CD4-positive, alpha-beta T cell (primary cell): ENCODE measurements at regions not wholly inside any gene's neighbourhood (a gene's known extent, or its start where the extent isn't known, plus 50 kb on each side); places are given as distances from the start of the nearest gene placed in this dataset.

Experiments used
- ATAC-seq: fragments of 200-7000 bp; cut with Tn5 transposase; one replicate; pipeline ENCODE4 v1.10.0; 2022; ENCODE audit warnings: mild to moderate bottlenecking; ENCODE audit not compliant: poor library complexity
- CTCF ChIA-PET: fragments of 350-600 bp; sonication (Branson Sonifier 250); formaldehyde crosslinking; loops from one replicate; lab custom pipeline; 2021; ENCODE audit warnings: antibody characterized with exemption, inconsistent platforms; lab: Charles Lee
- POLR2A ChIA-PET: fragments of 350-600 bp; sonication (Branson Sonifier 250); formaldehyde crosslinking; loops from one replicate; lab custom pipeline; 2021; ENCODE audit warnings: antibody characterized with exemption, inconsistent platforms; lab: Charles Lee
- DNase-seq, 14 experiments: peaks; one replicate each; pipeline ENCODE4 v3.0.0-alpha.2; 2013 to 2020; ENCODE audit warnings: mixed read lengths in 2 of 14
- H3K27ac ChIP-seq, 2 donors: one replicate each; pipeline versions ENCODE4 v1.5.1 to v1.7.0; 2013; ENCODE audit warnings: low read length in 2 of 2, low read depth in 1 of 2, mild to moderate bottlenecking in 1 of 2
- H3K27me3 ChIP-seq, 2 experiments: 1 replicate in 1 of 2; 2 replicates in 1 of 2; pipeline versions ENCODE4 v1.6.1 to v1.7.0; 2013; ENCODE audit warnings: low read length in 2 of 2, control low read depth in 1 of 2, mild to moderate bottlenecking in 1 of 2, moderate library complexity in 1 of 2; ENCODE audit not compliant: insufficient read depth in 2 of 2, control insufficient read depth in 1 of 2
- H3K36me3 ChIP-seq: one replicate; pipeline ENCODE4 v1.6.1; 2013; ENCODE audit warnings: low read length, control low read depth; ENCODE audit not compliant: insufficient read depth
- H3K4me1 ChIP-seq: one replicate; pipeline ENCODE4 v1.6.1; 2013; ENCODE audit warnings: low read length, control low read depth; ENCODE audit not compliant: insufficient read depth
- H3K4me3 ChIP-seq: one replicate; pipeline ENCODE4 v1.5.1; 2013; ENCODE audit warnings: mild to moderate bottlenecking, low read length, moderate library complexity
- H3K9me3 ChIP-seq, 2 experiments: 1 replicate in 1 of 2; 2 replicates in 1 of 2; pipeline versions ENCODE4 v1.6.1 to v1.7.0; 2013; ENCODE audit warnings: low read length in 2 of 2, mild to moderate bottlenecking in 2 of 2, control low read depth in 1 of 2, moderate library complexity in 1 of 2; ENCODE audit not compliant: control insufficient read depth in 1 of 2, insufficient read depth in 1 of 2
- H3K27ac Mint-ChIP-seq: one replicate; pipeline ENCODE4 v1.8.0; 2020; ENCODE audit warnings: mixed read lengths
- H3K27me3 Mint-ChIP-seq: one replicate; pipeline ENCODE4 v1.8.0; 2021; ENCODE audit warnings: mixed read lengths
- H3K36me3 Mint-ChIP-seq: one replicate; pipeline ENCODE4 v1.8.0; 2021; ENCODE audit warnings: low read depth, mixed read lengths
- H3K4me1 Mint-ChIP-seq: one replicate; pipeline ENCODE4 v1.8.0; 2021; ENCODE audit warnings: low read depth, mixed read lengths
- H3K4me3 Mint-ChIP-seq: one replicate; pipeline ENCODE4 v1.8.0; 2020; ENCODE audit warnings: mild to moderate bottlenecking, mixed read lengths
- H3K9me3 Mint-ChIP-seq: one replicate; pipeline ENCODE4 v1.8.0; 2020; ENCODE audit warnings: mixed read lengths
- intact Hi-C, 2 experiments: fragments of 100-400 bp; cut with DNase I in 1 of 2; cut with micrococcal nuclease in 1 of 2; formaldehyde crosslinking; loops; one replicate each; pipeline versions ENCODE4 v1.15.1 to v1.9.0; 2023 to 2025; cut with DNase I, micrococcal nuclease
- TF ChIP-seq, protein P1 (sequence below): fragments of 200-600 bp; IDR thresholded peaks from one replicate; pipeline ENCODE4 v1.8.0; 2022; ENCODE audit warnings: antibody characterized with exemption, mild to moderate bottlenecking

DNA sequence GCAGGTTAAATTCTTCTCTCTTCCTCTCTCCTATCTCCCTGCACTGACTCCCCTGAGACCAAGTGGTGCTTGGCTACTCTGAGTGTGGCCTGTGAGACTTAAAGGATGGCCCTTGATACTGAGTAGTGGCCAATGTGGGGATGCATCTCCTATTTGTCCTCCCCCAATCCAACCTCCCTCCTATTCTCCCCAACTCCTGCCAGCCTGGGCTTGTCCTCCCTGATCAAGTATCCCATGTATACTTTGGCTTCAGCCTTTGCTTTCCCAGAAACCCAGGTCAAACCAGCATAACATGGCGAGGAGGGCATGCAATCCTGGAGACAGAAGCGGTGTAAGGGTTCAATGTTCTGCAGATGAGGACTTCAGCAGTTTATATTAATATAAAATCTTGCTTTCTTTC is 77.9 kb upstream of the GRB10 start:
- no peaks in the 10 kb centered on the region for H3K27me3 ChIP-seq
- CTCF ChIA-PET: no interaction called here
- no peak for DNase-seq
- no peaks in the 10 kb centered on the region for H3K9me3 Mint-ChIP-seq
- H3K9me3 ChIP-seq: no peaks in the 10 kb centered on the region
- H3K27ac ChIP-seq: no peak overlapping the region
- no peak for ATAC-seq
- no peaks in the 10 kb centered on the region for H3K4me1 Mint-ChIP-seq
- H3K27ac Mint-ChIP-seq: no peak overlapping the region
- peaks cover 3% of the 10 kb centered on the region for H3K27me3 Mint-ChIP-seq
- no peaks in the 10 kb centered on the region for H3K4me1 ChIP-seq
- POLR2A ChIA-PET: no interaction called here
- no peak overlapping the region for H3K4me3 ChIP-seq
- no peaks in the 10 kb centered on the region for H3K36me3 ChIP-seq
- H3K36me3 Mint-ChIP-seq: no peaks in the 10 kb centered on the region
- intact Hi-C loops: no loop called here
- TF ChIP-seq, protein P1, sequence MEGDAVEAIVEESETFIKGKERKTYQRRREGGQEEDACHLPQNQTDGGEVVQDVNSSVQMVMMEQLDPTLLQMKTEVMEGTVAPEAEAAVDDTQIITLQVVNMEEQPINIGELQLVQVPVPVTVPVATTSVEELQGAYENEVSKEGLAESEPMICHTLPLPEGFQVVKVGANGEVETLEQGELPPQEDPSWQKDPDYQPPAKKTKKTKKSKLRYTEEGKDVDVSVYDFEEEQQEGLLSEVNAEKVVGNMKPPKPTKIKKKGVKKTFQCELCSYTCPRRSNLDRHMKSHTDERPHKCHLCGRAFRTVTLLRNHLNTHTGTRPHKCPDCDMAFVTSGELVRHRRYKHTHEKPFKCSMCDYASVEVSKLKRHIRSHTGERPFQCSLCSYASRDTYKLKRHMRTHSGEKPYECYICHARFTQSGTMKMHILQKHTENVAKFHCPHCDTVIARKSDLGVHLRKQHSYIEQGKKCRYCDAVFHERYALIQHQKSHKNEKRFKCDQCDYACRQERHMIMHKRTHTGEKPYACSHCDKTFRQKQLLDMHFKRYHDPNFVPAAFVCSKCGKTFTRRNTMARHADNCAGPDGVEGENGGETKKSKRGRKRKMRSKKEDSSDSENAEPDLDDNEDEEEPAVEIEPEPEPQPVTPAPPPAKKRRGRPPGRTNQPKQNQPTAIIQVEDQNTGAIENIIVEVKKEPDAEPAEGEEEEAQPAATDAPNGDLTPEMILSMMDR: no peak
- H3K4me3 Mint-ChIP-seq: no peak overlapping the region

DNA sequence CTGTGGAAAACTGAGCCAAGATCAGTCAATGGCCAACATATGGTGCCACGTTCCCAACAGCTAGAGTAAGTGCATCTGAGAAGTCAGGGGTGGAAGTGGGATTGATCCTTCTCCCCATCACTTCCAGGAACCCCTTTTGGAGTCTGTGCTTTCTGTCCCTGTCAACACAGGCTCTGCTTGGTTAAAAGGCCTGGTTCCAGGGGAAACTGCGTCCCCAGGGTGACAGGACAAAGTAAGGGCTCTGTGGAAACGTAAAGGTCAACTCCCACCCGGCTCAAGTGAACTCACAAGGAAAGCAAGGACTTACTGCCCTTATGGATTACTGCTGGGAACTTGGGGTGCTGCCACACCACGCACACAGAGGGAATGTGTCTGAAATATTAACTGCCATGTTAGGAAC is 77.5 kb upstream of the GRB10 start:
- Histone ChIP-seq H3K4me3 (no peak overlapping the region), H3K27me3 (no peaks in the 10 kb centered on the region), H3K27ac (no peak overlapping the region), H3K4me1 (no peaks in the 10 kb centered on the region), H3K9me3 (no peaks in the 10 kb centered on the region), H3K36me3 (no peaks in the 10 kb centered on the region)
- no peaks in the 10 kb centered on the region for H3K36me3 Mint-ChIP-seq
- H3K27ac Mint-ChIP-seq: no peak overlapping the region
- ChIA-PET POLR2A (no interaction called here), CTCF (no interaction called here)
- no peak overlapping the region for H3K4me3 Mint-ChIP-seq
- ATAC-seq: no peak
- H3K27me3 Mint-ChIP-seq: peaks cover 3% of the 10 kb centered on the region
- TF ChIP-seq, protein P1: no peak
- no peaks in the 10 kb centered on the region for H3K9me3 Mint-ChIP-seq
- no peaks in the 10 kb centered on the region for H3K4me1 Mint-ChIP-seq
- intact Hi-C loops: no loop called here
- no peak for DNase-seq

DNA sequence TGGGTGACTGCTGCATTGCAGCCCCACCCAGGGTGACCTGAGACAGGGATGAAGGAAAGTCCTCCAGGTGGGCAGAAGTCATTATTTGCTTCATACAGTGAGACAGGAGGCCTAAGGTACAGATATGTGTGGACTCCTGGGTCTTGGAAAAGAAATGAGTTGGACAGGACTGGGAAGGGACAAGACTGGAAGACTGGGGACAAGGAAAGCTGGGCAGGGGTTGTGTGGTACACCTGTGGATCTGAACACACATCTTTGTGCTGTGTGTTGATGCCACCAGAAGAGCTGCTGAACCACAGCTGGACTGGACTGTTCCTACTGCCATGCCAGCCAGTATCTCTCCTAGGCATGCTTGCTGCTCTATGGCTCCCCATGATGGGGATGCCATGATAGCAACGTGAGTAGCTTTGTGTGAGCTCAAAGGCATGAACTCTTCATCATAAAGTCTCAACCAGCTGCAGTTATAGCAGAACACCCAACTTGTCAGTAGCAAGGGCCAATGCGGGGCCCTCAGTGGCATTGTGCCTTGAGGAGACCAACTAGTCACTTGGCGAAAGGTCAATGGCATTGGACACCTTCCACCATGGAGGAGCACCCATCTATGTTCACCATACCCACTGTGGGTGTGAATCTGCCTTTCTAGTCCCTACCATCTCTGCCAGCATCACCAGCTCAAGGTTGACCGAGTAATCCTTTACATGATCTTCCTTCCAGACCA is 76.0 kb upstream of the GRB10 start:
- Mint-ChIP-seq H3K27ac (no peak overlapping the region), H3K27me3 (peaks cover 3% of the 10 kb centered on the region), H3K4me1 (no peaks in the 10 kb centered on the region), H3K9me3 (no peaks in the 10 kb centered on the region), H3K36me3 (no peaks in the 10 kb centered on the region), H3K4me3 (no peak overlapping the region)
- H3K9me3 ChIP-seq: no peaks in the 10 kb centered on the region
- H3K4me1 ChIP-seq: no peaks in the 10 kb centered on the region
- H3K4me3 ChIP-seq: no peak overlapping the region
- intact Hi-C loops: no loop called here
- ATAC-seq: no peak
- ChIA-PET POLR2A (no interaction called here), CTCF (no interaction called here)
- no peaks in the 10 kb centered on the region for H3K36me3 ChIP-seq
- no peak overlapping the region for H3K27ac ChIP-seq
- TF ChIP-seq, protein P1: no peak
- H3K27me3 ChIP-seq: no peaks in the 10 kb centered on the region
- DNase-seq: no peak
